Uterus (tissue), 2 donors: ENCODE measurements at regions not wholly inside any gene's neighbourhood (a gene's known extent, or its start where the extent isn't known, plus 50 kb on each side); places are given as distances from the start of the nearest gene placed in this dataset.

Experiments used
- CTCF ChIP-seq, 4 experiments: fragments of 200-600 bp in 2 of 4; fragments of 450-650 bp in 2 of 4; sonication (generic) in 2 of 4; IDR thresholded peaks; one replicate each; pipeline ENCODE4 v1.5.1; 2016 to 2019; ENCODE audit warnings: antibody characterized with exemption in 4 of 4, mild to moderate bottlenecking in 2 of 4, moderate library complexity in 1 of 4
- POLR2A ChIP-seq, 2 donors: fragments of 450-650 bp; IDR thresholded peaks; one replicate each; pipeline ENCODE4 v1.6.1; 2016; ENCODE audit warnings: antibody characterized with exemption in 2 of 2, mild to moderate bottlenecking in 1 of 2, moderate library complexity in 1 of 2

GRCh38 chr2:21748501-21748900, 624.7 kb downstream of the TDRD15 start:
- no peak for TF ChIP-seq CTCF (IDR thresholded peaks at IDR 0.05)
- no peak for TF ChIP-seq POLR2A (IDR thresholded peaks at IDR 0.05)
